ENCODE measurements at regions not wholly inside any gene's neighbourhood (a gene's known extent, or its start where the extent isn't known, plus 50 kb on each side); places are given as distances from the start of the nearest gene placed in this dataset.
"Not testable (repeated sequence)": the region's sequence is repeated elsewhere in the genome, so short reads cannot be mapped to it uniquely, and the experiment has no call there.

- FAIRE-seq = no peak
Measured at GRCh38 chr12:97778111-97778510, 315.5 kb downstream of the RMST start.

GRCh38 chr12:97781342-97781741, 318.7 kb downstream of the RMST start:
- FAIRE-seq = no peak
- DNase-seq (ENCODE audit: extremely low spot score, insufficient read length, low read depth) = no peak

More at GRCh38 chr12:97778111-97778510, 315.5 kb downstream of the RMST start:
- no peak for DNase-seq (ENCODE audit: extremely low spot score, insufficient read length, low read depth)

DNA sequence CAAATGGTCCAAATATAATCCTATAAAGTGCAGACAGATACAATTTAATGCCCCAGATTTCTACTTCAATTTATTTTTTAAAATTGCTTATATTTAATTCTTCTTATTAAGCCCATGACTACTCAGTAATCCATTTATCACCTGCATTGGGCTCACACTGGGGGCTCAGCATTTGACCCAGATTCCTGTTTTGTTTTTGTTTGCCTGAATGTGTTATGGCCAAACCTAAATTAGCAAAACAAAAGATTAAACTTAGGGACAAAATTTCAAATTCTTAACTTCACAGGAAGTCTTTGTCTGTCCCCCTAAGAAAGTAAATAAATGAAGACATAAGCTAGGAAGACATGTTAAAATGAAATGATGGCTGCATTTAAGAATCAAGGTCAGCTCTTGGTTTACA, 322.3 kb downstream of the RMST start:
- no peak for DNase-seq (ENCODE audit: extremely low spot score, insufficient read length, low read depth)
- FAIRE-seq = no peak

GRCh38 chr12:97790281-97790680, 327.7 kb downstream of the RMST start:
- no peak for FAIRE-seq
- no peak for DNase-seq (ENCODE audit: extremely low spot score, insufficient read length, low read depth)

DNA sequence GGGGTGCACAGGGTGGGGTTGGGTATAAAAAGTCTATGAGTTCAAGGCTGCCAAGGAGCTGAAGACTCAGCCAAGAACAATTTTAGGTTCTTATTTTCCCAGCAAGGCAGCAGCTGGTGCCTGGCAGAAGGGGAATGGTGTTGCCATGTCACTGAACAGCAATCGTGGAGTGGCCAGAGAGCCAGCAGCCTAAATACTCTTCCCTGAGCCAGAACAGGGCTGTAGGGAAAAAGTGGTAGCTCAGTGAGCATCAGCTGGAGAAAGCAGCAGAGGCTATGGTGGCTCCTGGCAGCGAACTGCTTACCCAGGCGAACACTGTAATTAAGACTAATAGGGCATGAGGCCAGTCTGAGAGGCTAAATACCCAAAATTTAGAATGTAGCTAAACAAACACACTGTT, 334.9 kb downstream of the RMST start:
- FAIRE-seq (no peak), DNase-seq (ENCODE audit: extremely low spot score, insufficient read length, low read depth) (no peak)

GRCh38 chr12:97800561-97800960, 338.0 kb downstream of the RMST start:
- FAIRE-seq (no peak), DNase-seq (ENCODE audit: extremely low spot score, insufficient read length, low read depth) (no peak)

- no peak for DNase-seq (ENCODE audit: extremely low spot score, insufficient read length, low read depth)
- FAIRE-seq = no peak
Measured at GRCh38 chr12:97801471-97802059, 339.0 kb downstream of the RMST start.

DNA sequence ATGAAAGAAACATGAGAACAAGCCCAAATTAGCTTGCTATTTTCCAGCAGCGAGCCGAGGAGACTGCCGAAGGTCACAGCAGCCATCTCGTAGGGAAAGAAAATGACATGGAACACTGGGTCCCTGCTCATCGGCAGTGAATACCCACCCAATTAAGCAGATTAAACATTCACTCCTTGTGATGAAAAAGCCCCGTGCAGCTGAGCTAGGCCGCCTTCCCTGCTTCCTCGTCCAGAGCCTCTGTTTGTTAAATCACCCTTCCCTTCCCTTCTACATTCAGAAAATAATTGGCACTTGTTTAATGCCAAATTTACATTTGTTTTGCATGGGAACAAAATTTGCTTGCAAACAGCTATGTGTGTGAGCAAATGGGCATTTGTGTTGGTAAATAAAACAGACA, 342.5 kb downstream of the RMST start:
- FAIRE-seq = no peak
- DNase-seq (ENCODE audit: extremely low spot score, insufficient read length, low read depth) = no peak

- no peak for DNase-seq (ENCODE audit: extremely low spot score, insufficient read length, low read depth)
- no peak for FAIRE-seq
Measured at GRCh38 chr12:97813301-97813700, 350.7 kb downstream of the RMST start.

- no peak for DNase-seq (ENCODE audit: extremely low spot score, insufficient read length, low read depth)
- FAIRE-seq = no peak
Measured at GRCh38 chr12:97821806-97822205, 359.2 kb downstream of the RMST start.

DNA sequence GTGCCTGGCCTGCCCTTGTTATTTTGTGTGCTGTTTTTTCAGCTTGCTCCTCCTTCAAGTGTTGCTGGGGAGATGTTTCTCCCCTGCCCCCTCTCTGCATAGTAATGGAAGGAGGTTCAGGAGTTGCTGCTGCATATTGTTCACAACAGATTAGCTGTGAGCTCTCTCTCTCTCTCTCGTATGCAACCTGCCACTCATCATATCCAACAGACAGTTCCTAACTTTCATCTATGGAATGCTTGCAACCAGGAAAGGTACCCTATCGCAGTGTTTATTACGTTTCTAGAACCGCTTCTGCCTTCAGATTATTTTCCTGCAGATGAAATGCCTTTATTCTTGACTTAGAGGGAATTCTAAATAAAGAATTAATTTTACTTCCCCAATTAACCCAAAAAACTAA, 372.9 kb downstream of the RMST start:
- DNase-seq (ENCODE audit: extremely low spot score, insufficient read length, low read depth) (no peak), FAIRE-seq (no peak)

DNA sequence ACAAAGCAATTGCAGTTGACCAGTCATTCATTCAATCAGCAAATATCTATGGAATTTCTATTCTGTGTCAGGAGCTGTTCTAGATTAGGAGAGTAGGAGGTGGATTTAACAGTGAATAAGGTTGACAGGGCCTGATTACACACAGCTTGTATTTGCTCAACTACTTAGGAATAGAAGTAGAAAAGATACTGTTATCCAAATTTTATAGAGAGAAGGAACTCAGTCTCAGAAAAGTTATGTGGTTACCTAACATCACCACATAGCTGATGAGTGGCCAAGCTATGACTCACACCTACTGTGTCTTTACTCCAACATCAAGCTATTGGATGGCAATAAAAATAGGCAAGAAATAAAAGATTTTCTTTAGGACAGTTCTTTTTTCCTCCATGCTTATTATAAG, 374.8 kb downstream of the RMST start:
- DNase-seq (ENCODE audit: extremely low spot score, insufficient read length, low read depth) = no peak
- FAIRE-seq = no peak

- FAIRE-seq = no peak
Measured at GRCh38 chr12:97848051-97848450, 385.4 kb downstream of the RMST start.

DNA sequence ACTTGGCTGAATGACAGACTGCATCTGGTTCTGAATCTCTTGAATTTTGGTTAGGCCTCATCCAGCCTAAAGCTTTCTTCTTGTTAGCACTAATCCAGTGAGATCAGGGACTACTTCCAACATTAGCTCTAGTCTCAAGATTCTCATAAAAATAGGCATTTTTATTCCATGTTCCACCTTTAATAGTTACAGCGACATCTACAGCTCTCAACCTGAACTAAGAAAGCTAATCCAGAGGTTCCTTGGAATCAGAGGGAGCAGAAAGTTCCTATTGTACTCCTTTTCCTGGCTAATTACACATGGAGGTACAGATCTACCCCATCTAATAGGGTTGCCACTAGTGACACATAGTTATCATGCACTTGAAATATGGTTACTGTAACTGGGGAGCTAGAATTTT, 391.9 kb downstream of the RMST start:
- FAIRE-seq (no peak), DNase-seq (ENCODE audit: extremely low spot score, insufficient read length, low read depth) (no peak)

More at GRCh38 chr12:97848051-97848450, 385.4 kb downstream of the RMST start:
- DNase-seq (ENCODE audit: extremely low spot score, insufficient read length, low read depth) = no peak

- no peak for DNase-seq (ENCODE audit: extremely low spot score, insufficient read length, low read depth)
- FAIRE-seq = no peak
Measured at GRCh38 chr12:97862072-97862471, 399.5 kb downstream of the RMST start.

- FAIRE-seq (no peak), DNase-seq (ENCODE audit: extremely low spot score, insufficient read length, low read depth) (no peak)
Measured at GRCh38 chr12:97875064-97875463, 412.5 kb downstream of the RMST start.

DNA sequence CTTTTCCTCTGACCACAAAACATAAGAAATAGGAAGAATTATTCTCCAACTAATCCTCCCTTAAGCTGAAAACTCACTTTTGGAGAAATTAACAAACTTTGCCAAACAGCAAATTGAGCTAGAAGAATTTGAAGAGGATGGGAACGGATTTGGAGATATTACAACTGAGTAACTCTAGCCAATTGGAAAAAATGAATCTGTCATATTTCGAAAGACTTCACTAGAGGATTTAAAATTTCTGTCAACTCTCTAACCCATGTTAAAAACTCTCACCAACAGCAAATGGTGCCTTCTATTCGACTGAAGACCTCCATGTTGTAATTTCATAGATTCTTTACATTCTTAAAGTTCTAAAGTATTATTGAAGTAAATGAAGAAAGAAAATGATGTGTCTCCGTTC, 414.2 kb downstream of the RMST start:
- DNase-seq (ENCODE audit: extremely low spot score, insufficient read length, low read depth) = no peak
- no peak for FAIRE-seq

GRCh38 chr12:97877404-97877803, 414.8 kb downstream of the RMST start:
- FAIRE-seq (no peak), DNase-seq (ENCODE audit: extremely low spot score, insufficient read length, low read depth) (no peak)

GRCh38 chr12:97886511-97887176, 424.0 kb downstream of the RMST start:
- FAIRE-seq (no peak), DNase-seq (ENCODE audit: extremely low spot score, insufficient read length, low read depth) (no peak)

GRCh38 chr12:97897881-97898280, 435.3 kb downstream of the RMST start:
- not testable (repeated sequence) for FAIRE-seq; DNase-seq (ENCODE audit: extremely low spot score, insufficient read length, low read depth)

DNA sequence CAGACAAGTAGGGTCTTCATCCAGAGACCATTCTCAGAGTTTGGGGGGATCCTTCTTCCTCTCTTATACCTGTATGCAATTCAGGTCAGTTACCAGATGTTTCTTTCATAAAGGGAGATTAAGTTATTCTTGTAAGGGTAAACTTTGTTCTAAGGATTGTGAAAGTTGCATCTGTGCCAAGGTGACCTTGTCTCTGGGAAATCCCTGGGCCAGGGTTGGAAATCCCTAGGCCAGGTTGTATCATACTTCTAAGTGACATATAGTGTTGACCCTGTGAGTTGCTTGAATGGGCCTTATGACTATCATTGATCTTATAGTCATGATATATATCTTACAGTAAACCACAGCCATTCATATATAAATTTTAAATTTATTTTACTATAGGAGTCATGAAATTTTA, 436.9 kb downstream of the RMST start:
- DNase-seq (ENCODE audit: extremely low spot score, insufficient read length, low read depth) = no peak
- no peak for FAIRE-seq

DNA sequence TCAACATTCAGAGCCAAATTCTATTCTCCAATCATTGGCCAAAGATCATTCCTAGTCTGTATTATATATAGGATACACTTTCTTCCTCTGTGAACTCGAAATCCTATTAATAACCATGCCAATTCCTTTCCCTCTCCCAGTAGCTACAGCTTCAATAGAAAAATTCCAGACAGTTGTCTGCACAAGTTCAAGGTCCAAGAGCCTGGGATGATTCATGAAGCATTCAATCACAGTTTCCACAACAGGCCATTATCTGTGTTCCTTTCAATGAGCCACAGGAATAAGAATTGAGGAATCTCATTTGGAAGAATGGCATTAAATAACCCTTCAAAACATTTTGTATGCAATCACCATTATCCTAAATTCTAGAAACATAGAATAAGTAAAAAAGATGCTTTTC, 437.4 kb downstream of the RMST start:
- DNase-seq (ENCODE audit: extremely low spot score, insufficient read length, low read depth) (no peak), FAIRE-seq (no peak)

Measured in GM18507 (cell line).